ENCODE measurements at regions not wholly inside any gene's neighbourhood (a gene's known extent, or its start where the extent isn't known, plus 50 kb on each side); places are given as distances from the start of the nearest gene placed in this dataset.

GRCh38 chr2:106995556-106995955 lies 109.6 kb upstream of the ST6GAL2 start:
- no peaks in the 10 kb centered on the region for H3K27me3 ChIP-seq (ENCODE audit: insufficient read depth, low read depth, low read length)

GRCh38 chr2:106996171-106996769 lies 110.3 kb upstream of the ST6GAL2 start:
- Histone ChIP-seq H3K27me3 (ENCODE audit: insufficient read depth, low read depth, low read length) (no peaks in the 10 kb centered on the region), H3K4me2 (ENCODE audit: low read length) (no peak overlapping the region), H2AFZ (ENCODE audit: low read depth, low read length) (no peak overlapping the region), H3K9me3 (ENCODE audit: low read length) (no peaks in the 10 kb centered on the region), H3K36me3 (ENCODE audit: insufficient read depth, low read length) (no peaks in the 10 kb centered on the region), H3K4me3 (ENCODE audit: low read length) (no peak overlapping the region), H3K27ac (ENCODE audit: low read length) (no peak overlapping the region), H4K20me1 (ENCODE audit: insufficient read depth) (no peaks in the 10 kb centered on the region), H3K79me2 (replicated peaks; ENCODE audit: insufficient read depth, low read length) (no peaks in the 10 kb centered on the region), H3F3A (ENCODE audit: insufficient read depth, low read length, poor library complexity, severe bottlenecking) (no peaks in the 10 kb centered on the region), H3K9me2 (ENCODE audit: insufficient read depth, low read length) (no peaks in the 10 kb centered on the region), H3K9ac (ENCODE audit: low read length) (no peak overlapping the region)
- TF ChIP-seq EZH2 (IDR thresholded peaks at IDR 0.05; ENCODE audit: borderline replicate concordance, insufficient read depth, low read length, poor library complexity, severe bottlenecking) (no peak), POLR2AphosphoS5 (IDR thresholded peaks at IDR 0.05) (no peak), REST (IDR thresholded peaks at IDR 0.05; ENCODE audit: borderline replicate concordance) (no peak), TAF1 (IDR thresholded peaks at IDR 0.05; ENCODE audit: low read depth) (no peak), EP300 (conservative IDR thresholded peaks at IDR 0.05; ENCODE audit: poor library complexity, severe bottlenecking) (no peak), RAD21 (conservative IDR thresholded peaks at IDR 0.05) (no peak), CTCF (IDR thresholded peaks at IDR 0.05; ENCODE audit: poor library complexity, severe bottlenecking) (no peak)

More at GRCh38 chr2:106995556-106995955, 109.6 kb upstream of the ST6GAL2 start:
- H3K4me3 ChIP-seq (ENCODE audit: low read length): no peak overlapping the region
- H2AFZ ChIP-seq (ENCODE audit: low read depth, low read length): no peak overlapping the region
- no peak overlapping the region for H3K27ac ChIP-seq (ENCODE audit: low read length)
- no peaks in the 10 kb centered on the region for H4K20me1 ChIP-seq (ENCODE audit: insufficient read depth)
- no peak overlapping the region for H3K9ac ChIP-seq (ENCODE audit: low read length)
- no peaks in the 10 kb centered on the region for H3K36me3 ChIP-seq (ENCODE audit: insufficient read depth, low read length)
- no peaks in the 10 kb centered on the region for H3F3A ChIP-seq (ENCODE audit: insufficient read depth, low read length, poor library complexity, severe bottlenecking)
- no peak for TF ChIP-seq CTCF (IDR thresholded peaks at IDR 0.05; ENCODE audit: poor library complexity, severe bottlenecking)
- no peak for TF ChIP-seq REST (IDR thresholded peaks at IDR 0.05; ENCODE audit: borderline replicate concordance)
- TF ChIP-seq POLR2AphosphoS5 (IDR thresholded peaks at IDR 0.05): no peak
- TF ChIP-seq TAF1 (IDR thresholded peaks at IDR 0.05; ENCODE audit: low read depth): no peak
- TF ChIP-seq EP300 (conservative IDR thresholded peaks at IDR 0.05; ENCODE audit: poor library complexity, severe bottlenecking): no peak
- H3K79me2 ChIP-seq (replicated peaks; ENCODE audit: insufficient read depth, low read length): no peaks in the 10 kb centered on the region
- H3K4me2 ChIP-seq (ENCODE audit: low read length): no peak overlapping the region
- no peaks in the 10 kb centered on the region for H3K9me3 ChIP-seq (ENCODE audit: low read length)
- H3K9me2 ChIP-seq (ENCODE audit: insufficient read depth, low read length): no peaks in the 10 kb centered on the region
